ENCODE measurements at regions not wholly inside any gene's neighbourhood (a gene's known extent, or its start where the extent isn't known, plus 50 kb on each side); places are given as distances from the start of the nearest gene placed in this dataset.
"Not testable (repeated sequence)": the region's sequence is repeated elsewhere in the genome, so short reads cannot be mapped to it uniquely, and the experiment has no call there.

DNA sequence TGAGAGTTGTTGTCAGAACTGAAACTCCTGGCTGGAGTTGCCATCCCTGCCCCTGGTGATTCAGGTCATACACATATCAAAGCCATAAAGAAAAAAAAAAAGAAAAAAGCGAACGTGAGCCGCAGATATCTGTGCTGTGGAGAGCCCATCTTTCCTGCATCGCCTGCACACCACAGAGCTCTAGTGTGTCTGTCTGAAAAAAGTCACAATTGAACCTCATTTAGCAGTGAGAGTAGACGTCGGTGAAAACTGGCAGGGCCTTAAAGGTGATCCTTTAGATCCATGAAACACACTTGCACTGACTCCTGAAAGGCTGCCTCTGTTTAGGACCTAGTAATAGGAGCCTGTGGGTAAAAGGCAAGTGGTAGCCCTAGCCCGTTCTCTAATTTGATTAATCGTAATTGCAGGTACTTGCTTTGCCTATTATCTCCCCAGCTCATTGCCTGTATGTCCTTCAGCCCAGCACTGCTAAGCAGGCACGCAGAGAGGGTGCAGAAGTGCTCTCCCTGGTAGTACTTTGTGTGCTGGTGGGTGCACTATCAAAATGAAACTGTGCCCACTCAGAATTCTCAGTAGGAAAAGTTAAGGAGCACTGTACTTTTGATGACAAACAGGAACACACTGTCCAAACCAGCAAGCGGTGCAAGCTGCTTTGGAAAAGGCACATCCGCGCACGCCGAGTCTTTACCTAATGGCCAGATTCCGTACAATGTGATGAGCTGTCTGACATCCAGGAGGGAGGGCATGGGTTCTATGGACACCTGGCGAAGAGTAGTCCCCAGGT lies 103.5 kb upstream of the ASB18 start:
- in situ Hi-C loops (cut with HindIII; ENCODE audit: low sequenced_read_pairs): no loop called here
- no peak overlapping the region for H3K4me3 ChIP-seq (ENCODE audit: low read depth, low read length)
- TF ChIP-seq, protein P1, sequence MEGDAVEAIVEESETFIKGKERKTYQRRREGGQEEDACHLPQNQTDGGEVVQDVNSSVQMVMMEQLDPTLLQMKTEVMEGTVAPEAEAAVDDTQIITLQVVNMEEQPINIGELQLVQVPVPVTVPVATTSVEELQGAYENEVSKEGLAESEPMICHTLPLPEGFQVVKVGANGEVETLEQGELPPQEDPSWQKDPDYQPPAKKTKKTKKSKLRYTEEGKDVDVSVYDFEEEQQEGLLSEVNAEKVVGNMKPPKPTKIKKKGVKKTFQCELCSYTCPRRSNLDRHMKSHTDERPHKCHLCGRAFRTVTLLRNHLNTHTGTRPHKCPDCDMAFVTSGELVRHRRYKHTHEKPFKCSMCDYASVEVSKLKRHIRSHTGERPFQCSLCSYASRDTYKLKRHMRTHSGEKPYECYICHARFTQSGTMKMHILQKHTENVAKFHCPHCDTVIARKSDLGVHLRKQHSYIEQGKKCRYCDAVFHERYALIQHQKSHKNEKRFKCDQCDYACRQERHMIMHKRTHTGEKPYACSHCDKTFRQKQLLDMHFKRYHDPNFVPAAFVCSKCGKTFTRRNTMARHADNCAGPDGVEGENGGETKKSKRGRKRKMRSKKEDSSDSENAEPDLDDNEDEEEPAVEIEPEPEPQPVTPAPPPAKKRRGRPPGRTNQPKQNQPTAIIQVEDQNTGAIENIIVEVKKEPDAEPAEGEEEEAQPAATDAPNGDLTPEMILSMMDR (IDR thresholded peaks at IDR 0.05; ENCODE audit: low read depth, low read length, missing control alignments): no peak
- DNase-seq (ENCODE audit: low read depth): no peak

DNA sequence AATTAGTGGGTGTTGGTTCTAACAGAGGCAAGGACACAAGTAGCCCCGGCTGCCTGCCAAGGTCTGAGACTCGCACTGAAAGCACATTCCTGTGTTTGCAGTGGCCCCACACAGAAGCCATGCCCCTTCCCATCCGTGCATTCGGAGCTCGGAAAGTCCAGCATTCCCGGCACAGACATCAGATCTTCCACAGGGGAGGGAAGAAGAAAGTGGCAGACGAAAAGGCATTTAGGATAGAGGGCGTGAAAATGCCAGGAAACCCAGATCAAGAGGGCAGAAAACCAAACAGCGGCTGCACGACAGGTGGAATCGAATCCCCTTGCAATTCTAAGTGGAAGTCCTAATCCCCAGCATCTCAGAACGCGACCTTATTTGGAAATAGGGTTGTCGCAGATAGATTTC lies 105.5 kb upstream of the ASB18 start:
- H3K4me3 ChIP-seq (ENCODE audit: low read depth, low read length): no peak overlapping the region
- TF ChIP-seq, protein P1 (IDR thresholded peaks at IDR 0.05; ENCODE audit: low read depth, low read length, missing control alignments): no peak
- DNase-seq (ENCODE audit: low read depth): no peak
- in situ Hi-C loops (cut with HindIII; ENCODE audit: low sequenced_read_pairs): no loop called here

DNA sequence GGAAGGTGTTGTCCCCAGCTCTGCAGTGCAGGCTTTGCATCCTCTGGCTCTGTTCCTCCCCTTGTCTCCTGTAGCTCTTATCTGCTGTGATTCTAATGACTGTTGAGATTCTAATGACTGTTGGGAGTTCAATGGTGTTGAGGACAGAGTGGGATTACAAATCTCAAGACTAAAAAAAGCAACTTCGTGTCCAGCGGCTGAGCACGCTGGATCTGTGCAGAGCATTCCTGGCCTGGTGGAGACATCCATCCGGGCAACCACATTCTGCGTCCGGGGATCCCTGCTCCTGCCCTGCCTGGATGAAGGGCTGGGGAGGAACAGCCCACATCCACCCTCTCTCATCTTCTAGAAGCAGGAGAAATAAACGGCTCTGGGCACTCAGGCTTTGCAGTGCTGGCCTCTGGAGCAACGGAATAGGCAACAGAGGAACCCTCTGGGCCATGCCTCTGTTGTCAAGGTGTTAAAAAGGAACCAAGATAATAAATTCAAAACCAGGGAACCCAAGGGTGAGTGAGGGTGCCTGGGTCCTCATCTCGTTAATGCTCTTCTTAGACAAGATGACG lies 106.7 kb upstream of the ASB18 start:
- in situ Hi-C loops (cut with HindIII; ENCODE audit: low sequenced_read_pairs): no loop called here
- no peak overlapping the region for H3K4me3 ChIP-seq (ENCODE audit: low read depth, low read length)
- TF ChIP-seq, protein P1 (IDR thresholded peaks at IDR 0.05; ENCODE audit: low read depth, low read length, missing control alignments): no peak
- DNase-seq (ENCODE audit: low read depth): no peak

DNA sequence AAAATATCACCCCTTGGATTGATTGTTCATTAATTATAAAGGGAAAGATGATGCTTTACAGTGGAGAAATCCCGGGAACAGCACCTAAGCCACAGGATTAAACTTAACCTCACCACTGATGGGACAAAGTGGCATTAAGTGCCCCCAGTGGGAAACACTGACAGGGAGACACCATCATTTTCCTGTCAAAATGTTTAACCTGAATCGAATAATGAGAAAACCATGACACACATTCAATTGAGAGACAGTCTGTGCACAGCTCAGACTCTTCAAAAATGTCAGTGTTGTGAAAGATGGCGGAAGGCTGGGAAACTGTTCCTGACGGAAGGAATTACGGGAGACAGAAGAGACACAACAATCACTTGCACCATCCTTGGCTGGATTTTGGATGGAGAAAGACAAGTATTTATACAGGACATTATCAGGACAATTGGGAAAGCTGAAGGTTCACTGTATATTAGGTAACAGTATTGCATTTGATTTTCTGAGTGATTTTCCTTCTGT lies 111.8 kb upstream of the ASB18 start:
- DNase-seq (ENCODE audit: low read depth): no peak
- TF ChIP-seq, protein P1 (IDR thresholded peaks at IDR 0.05; ENCODE audit: low read depth, low read length, missing control alignments): no peak
- in situ Hi-C loops (cut with HindIII; ENCODE audit: low sequenced_read_pairs): no loop called here
- no peak overlapping the region for H3K4me3 ChIP-seq (ENCODE audit: low read depth, low read length)

DNA sequence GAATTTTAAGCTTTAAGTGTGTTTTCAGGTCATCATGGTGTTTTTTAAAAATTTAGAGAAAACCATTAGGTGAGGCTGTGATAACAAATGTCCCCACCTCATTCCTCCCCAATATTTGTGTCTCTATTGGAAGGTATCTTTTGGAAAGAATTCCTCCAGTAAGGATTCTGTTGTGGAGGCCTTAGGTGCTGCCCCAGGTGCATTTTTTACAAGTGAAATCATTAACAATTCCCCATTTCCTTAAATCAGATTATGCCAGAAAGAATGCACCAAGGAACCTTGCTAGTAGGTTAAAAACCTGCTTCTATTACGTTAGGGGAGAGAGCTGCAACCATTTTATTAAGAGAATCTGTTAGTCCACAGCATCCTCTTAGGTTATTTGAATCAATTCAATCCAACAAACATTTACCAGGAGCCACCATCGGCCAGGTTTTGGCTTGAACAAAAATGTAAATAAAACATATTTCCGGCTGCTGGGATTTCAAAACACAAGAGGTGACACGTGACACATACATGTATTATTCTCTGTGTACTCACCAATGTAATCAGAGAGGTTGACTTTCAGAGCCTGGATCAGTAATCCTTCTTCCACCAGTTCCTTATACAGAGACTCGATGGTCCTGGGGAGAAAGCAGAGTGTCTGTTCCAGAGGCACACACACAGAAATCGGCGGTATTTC lies 112.5 kb upstream of the ASB18 start:
- TF ChIP-seq, protein P1 (IDR thresholded peaks at IDR 0.05; ENCODE audit: low read depth, low read length, missing control alignments): no peak
- in situ Hi-C loops (cut with HindIII; ENCODE audit: low sequenced_read_pairs): no loop called here
- no peak for DNase-seq (ENCODE audit: low read depth)
- H3K4me3 ChIP-seq (ENCODE audit: low read depth, low read length): no peak overlapping the region

DNA sequence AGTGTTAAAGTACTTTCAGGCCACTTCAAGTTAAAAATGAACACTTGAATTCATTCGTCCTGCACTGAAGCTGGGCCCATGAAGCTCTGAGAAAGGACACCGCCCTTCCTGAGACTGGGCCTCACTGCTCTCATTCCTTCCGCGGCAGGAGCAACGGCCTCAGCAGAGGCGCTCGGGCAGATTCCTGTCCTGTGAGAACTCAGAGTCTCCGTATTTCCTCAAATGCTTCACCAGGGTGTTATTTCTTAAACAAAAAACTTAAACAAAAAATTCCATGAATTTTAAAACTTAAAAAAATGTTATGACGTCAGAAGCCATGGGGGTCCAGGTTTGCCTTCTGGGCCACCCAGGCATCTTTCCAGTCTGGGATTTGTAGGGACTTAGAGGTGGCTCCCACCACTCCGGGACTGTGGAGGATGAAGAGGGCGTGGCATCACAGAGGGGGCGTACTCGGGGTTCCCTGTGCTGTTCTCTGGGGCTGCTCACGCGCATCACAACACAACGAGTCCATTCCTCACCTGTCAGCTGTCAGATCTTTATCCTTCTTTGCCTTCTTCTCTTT lies 115.9 kb upstream of the ASB18 start:
- no peak for DNase-seq (ENCODE audit: low read depth)
- no peak overlapping the region for H3K4me3 ChIP-seq (ENCODE audit: low read depth, low read length)
- TF ChIP-seq, protein P1 (IDR thresholded peaks at IDR 0.05; ENCODE audit: low read depth, low read length, missing control alignments): no peak
- in situ Hi-C loops (cut with HindIII; ENCODE audit: low sequenced_read_pairs): no loop called here

DNA sequence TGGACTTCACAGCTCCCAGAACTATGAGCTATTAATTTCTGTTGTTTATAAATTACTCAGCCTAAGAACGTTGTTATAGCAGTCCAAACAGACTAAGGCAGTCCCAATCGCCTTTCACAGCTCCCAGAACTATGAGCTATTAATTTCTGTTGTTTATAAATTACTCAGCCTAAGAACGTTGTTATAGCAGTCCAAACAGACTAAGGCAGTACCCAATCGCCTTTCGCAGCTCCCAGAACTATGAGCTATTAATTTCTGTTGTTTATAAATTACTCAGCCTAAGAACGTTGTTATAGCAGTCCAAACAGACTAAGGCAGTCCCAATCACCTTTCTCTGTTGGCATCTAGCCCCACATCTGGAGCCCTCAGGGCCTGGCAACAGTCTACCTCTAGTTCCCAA lies 117.0 kb upstream of the ASB18 start:
- in situ Hi-C loops (cut with HindIII; ENCODE audit: low sequenced_read_pairs); H3K4me3 ChIP-seq (ENCODE audit: low read depth, low read length); DNase-seq (ENCODE audit: low read depth): not testable (repeated sequence)

DNA sequence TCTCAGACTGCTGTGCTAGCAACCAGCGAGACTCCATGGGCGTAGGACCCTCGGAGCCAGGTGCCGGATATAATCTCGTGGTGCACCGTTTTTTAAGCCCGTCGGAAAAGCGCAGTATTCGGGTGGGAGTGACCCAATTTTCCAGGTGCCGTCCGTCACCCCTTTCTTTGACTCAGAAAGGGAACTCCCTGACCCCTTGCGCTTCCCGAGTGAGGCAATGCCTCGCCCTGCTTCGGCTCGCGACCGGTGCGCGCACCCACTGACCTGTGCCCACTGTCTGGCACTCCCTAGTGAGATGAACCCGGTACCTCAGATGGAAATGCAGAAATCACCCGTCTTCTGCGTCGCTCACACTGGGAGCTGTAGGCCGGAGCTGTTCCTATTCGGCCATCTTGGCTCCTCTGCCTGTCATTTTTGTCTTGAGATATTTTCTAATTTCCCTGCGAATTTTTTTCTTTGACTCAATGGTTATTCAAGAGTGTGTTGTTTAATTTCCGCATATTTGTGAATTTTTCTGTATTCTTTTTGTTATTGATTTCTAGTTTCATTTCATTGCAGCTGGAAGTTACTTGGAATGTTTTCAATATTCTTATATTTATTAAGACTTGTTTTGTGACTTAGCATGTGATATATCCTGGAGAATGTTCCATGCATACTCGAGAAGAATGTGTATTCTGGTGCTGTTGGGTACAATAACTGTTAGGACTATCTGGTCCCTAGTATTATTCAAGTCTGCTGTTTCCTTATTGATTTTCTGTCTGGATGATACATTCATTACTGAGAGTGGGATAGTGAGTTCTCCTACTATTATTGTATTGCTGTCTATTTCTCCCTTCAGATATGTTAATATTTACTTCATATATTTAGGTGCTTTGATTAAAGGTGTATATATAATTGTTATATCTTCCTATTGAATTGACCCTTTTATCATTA lies 125.3 kb upstream of the ASB18 start:
- in situ Hi-C loops (cut with HindIII; ENCODE audit: low sequenced_read_pairs); DNase-seq (ENCODE audit: low read depth): not testable (repeated sequence)

More for the DNA sequence above, 125.3 kb upstream of the ASB18 start:
- H3K4me3 ChIP-seq (ENCODE audit: low read depth, low read length): not testable (repeated sequence)

Measured in astrocyte of the cerebellum (primary cell).